Uterus (tissue), 2 donors: ENCODE measurements at regions not wholly inside any gene's neighbourhood (a gene's known extent, or its start where the extent isn't known, plus 50 kb on each side); places are given as distances from the start of the nearest gene placed in this dataset.

Source experiments
- POLR2A ChIP-seq, 2 donors: fragments of 450-650 bp; IDR thresholded peaks; one replicate each; pipeline ENCODE4 v1.6.1; 2016; ENCODE audit warnings: antibody characterized with exemption in 2 of 2, mild to moderate bottlenecking in 1 of 2, moderate library complexity in 1 of 2
- TF ChIP-seq, protein P1 (sequence below), 4 experiments: fragments of 200-600 bp in 2 of 4; fragments of 450-650 bp in 2 of 4; sonication (generic) in 2 of 4; IDR thresholded peaks; one replicate each; pipeline ENCODE4 v1.5.1; 2016 to 2019; ENCODE audit warnings: antibody characterized with exemption in 4 of 4, mild to moderate bottlenecking in 2 of 4, moderate library complexity in 1 of 4

DNA sequence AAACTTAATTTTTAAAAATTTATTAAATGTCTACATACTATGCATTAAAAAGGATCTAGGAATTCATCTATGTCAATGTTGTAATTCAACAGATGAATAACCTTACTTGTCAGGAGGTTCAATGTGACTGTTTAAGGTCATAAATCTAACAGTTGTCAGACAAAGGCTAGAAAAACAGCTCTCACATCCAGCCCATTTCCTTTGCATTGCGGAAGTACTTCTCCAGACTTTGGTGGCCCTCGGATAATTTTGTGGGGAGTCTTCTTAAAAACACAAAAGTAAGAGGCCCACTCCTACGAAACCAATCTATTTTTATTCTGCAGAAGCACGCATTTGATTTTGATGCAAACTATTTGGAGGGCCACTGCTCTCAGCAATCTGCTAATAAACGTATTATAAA lies 122.6 kb upstream of the CHRM3 start:
- TF ChIP-seq POLR2A (IDR thresholded peaks at IDR 0.05) = no peak
- TF ChIP-seq, protein P1, sequence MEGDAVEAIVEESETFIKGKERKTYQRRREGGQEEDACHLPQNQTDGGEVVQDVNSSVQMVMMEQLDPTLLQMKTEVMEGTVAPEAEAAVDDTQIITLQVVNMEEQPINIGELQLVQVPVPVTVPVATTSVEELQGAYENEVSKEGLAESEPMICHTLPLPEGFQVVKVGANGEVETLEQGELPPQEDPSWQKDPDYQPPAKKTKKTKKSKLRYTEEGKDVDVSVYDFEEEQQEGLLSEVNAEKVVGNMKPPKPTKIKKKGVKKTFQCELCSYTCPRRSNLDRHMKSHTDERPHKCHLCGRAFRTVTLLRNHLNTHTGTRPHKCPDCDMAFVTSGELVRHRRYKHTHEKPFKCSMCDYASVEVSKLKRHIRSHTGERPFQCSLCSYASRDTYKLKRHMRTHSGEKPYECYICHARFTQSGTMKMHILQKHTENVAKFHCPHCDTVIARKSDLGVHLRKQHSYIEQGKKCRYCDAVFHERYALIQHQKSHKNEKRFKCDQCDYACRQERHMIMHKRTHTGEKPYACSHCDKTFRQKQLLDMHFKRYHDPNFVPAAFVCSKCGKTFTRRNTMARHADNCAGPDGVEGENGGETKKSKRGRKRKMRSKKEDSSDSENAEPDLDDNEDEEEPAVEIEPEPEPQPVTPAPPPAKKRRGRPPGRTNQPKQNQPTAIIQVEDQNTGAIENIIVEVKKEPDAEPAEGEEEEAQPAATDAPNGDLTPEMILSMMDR (IDR thresholded peaks at IDR 0.05) = no peak
